Activated CD8-positive, alpha-beta memory T cell treated with anti-CD3 and anti-CD28 coated beads for 24 hours (primary cell): ENCODE measurements at regions not wholly inside any gene's neighbourhood (a gene's known extent, or its start where the extent isn't known, plus 50 kb on each side); places are given as distances from the start of the nearest gene placed in this dataset.
"Not testable (repeated sequence)": the region's sequence is repeated elsewhere in the genome, so short reads cannot be mapped to it uniquely, and the experiment has no call there.

ENCODE experiments used
- DNase-seq: peaks from one replicate; pipeline ENCODE4 v3.0.0-alpha.2; 2020

DNA sequence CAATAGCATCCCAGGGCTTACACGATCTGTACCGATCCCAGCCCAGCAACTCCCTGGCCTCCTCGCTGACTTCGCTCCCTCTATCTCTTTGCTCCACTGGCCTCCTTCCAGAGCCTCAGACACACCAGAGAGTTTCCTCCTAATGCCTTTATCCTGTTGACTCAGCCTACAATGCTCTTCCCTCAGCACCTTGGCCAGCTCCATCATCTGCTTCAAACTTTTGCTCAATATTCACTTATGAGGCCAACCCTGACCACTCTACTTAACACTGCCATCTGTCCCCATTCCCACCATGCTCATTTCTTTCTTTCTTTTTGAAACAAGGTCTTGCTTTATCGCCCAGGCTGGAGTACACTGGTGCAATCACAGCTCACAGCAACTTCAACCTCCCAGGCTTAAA is 180.9 kb downstream of the CEP170 start:
- DNase-seq = not testable (repeated sequence)

- DNase-seq = not testable (repeated sequence)
These were observed 188.0 kb downstream of the CEP170 start for GRCh38 chr1:243067056-243067455.

DNA sequence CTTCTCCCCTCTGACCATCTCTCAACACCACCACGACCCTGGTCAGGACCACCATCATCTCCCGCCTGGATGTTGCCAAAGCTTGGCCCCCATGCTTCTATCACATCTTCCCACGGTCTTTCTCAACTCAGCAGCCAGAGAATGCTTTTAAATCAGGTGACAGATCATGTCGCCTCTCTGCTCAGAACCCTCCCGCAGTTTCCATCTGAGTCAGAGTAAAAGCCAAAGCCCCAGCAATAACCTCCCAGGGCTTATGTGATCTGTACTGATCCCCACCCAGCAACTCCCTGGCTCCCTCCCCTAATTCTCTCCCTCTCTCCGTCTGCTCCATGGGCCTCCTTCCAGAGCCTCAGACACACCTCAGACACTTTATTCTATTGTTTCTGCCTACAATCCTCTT is 193.1 kb downstream of the CEP170 start:
- DNase-seq = not testable (repeated sequence)

DNA sequence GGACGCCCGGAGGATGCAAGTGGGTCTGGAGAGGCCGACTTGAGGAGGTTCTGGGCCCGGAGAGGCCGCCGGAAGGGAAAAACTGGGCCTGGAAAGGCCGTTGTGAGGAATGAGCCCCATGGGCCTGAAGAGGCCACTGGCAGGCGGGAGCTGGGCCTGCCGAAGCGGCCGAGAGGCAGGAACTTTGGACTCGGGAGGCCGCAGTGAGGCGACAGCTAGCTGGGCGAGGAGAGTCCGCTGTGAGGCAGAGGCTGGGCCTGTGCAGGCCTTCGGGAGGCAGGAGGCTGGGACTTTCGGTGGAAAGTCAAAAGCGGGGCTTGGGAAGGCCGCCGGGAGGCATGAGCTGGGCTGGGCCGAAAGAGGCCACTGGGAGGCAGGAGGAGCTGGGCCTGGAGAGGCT is 199.6 kb downstream of the CEP170 start:
- not testable (repeated sequence) for DNase-seq

GRCh38 chr1:243055091-243055490 is 200.0 kb downstream of the CEP170 start:
- not testable (repeated sequence) for DNase-seq

GRCh38 chr1:243054681-243055080 is 200.4 kb downstream of the CEP170 start:
- not testable (repeated sequence) for DNase-seq

GRCh38 chr1:243053048-243053447 is 202.0 kb downstream of the CEP170 start:
- DNase-seq = not testable (repeated sequence)

DNA sequence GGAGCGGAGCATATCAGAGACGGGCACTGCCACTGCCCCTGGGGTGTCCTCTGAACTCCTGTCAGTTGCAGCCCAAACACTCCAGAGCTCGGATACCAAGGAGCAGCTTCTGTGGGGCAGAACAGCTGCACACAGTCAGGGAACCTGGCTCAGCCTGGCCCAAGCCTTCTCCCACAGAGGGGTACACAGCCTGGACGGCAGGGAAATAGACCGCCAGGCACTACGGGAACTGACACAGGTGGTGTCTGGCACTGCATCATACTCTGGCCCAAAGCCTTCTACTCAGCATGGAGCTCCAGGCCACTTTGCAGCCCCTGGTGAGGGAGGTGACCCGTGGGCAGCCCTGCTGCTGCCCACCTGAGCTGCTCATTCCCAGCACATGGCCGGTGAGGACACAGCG is 204.5 kb downstream of the CEP170 start:
- not testable (repeated sequence) for DNase-seq

- DNase-seq = not testable (repeated sequence)
These were observed 205.4 kb downstream of the CEP170 start for GRCh38 chr1:243049716-243050115.

DNA sequence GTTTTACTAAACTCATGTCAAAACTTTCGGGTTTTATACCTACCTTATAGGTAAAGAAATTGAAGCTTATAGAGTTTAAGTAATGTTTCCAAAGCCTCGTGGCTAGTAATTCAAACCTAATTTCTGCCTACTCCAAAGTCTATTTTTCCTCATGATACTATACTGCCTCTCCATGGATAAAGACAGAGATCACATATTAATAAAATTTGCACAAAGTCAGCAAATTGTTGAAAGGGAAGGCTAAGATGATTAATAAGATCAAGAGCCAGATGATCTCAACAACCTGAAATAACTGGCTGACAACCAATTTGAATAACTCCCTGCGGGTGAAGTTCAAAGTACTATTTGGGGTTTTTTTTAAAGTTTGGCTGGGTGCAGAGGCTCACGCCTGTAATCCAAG is 233.7 kb downstream of the CEP170 start:
- DNase-seq = not testable (repeated sequence)

GRCh38 chr1:243019030-243019635 is 235.9 kb downstream of the CEP170 start:
- peak; percentile 57 for DNase-seq

DNA sequence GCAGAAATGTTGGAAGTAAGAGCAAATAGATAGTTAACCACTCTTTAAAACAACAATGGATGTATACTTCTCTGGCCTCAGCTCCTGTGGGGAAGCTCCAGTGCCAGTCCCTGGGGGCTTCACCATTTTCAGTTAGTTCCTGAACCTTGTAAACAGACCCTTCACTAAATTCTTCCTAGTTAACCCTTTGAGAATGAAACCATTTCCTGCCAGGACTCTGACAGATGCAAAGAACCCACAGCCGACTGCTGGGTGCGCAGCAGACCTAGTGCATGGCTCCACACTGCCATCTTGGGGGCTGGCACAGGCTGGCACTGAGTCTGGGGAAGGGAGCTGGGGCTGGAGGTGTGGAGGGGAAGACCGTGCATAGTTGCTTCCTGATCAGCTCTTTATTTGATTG is 244.4 kb downstream of the CEP170 start:
- DNase-seq = not testable (repeated sequence)

DNA sequence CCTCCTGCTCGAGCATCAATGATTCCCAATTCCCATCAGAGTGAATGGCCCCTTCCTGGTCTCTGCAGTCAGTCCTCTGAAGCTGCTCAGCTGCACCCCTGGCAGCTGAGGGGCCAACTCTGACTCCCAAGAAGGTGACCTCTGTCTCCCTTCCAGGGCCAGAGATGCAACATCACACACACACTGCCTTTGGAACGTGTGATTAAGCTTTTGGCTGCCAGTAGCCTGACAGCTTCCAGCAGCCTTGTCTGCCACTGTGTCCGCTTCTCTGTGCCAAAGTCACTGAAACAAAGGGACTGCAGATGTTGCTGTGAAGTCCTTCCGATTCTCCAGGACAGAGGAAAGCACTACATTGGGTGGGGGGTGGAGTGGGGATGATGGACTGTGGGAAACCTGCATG is 254.1 kb downstream of the CEP170 start:
- DNase-seq = not testable (repeated sequence)

DNA sequence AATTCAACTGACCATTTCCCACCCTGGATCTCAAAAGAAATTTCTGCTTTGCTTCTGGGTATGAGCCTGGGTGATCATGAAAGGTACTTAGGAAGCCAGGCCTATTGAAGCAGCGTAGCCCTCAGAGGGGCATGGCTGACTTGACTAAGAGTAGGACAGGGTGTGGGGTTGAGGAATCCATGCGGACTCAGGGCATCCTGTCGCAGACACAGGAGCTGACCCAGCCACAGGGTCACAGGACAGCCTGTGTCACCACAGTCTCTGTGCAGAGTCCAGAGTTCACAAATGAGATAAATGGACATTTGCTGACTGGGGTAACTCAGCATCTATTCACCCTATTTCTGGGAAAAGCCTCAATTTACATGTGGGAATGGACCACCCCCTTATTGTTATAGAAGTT is 262.3 kb downstream of the CEP170 start:
- not testable (repeated sequence) for DNase-seq

DNA sequence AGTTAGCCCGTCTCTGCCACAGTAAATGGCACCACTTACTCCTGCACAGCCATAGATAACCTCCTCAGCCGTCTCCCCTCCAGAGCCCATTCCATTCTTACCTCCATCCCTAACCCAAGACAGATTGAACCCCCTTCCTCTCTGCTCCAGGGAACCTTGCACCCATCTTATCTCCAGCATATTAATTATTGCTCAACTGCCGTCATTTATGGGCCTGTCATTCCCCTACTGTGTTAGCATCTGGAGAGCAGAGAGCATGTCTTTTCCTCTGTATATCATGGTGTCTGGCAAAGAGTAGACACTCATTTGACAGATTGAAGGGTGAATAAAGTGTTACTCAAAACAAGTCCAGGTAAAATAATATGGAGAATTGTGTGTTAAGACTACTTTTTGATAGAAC is 270.0 kb downstream of the CEP170 start:
- DNase-seq = not testable (repeated sequence)

GRCh38 chr1:242973341-242973740 is 281.7 kb downstream of the CEP170 start:
- DNase-seq = not testable (repeated sequence)

DNA sequence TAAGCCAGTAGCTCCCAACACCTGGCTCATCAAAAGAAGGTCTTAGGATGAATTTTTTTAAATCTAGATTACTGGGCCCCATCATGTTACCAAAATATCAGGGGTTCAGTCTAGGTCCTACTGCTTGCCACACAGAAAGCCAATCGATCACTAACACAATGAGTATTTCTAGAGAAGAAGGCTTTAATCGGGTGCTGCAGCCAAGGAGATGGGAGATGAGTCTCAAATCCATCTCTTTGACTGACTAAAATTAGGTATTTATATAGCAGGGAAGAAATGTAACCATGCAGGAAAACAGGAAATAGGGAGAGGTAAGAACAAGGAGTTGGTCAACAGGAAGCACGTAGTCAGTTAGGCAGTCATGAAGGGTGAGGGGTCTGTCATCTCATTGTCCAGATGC is 288.2 kb downstream of the CEP170 start:
- DNase-seq = no peak

- not testable (repeated sequence) for DNase-seq
These were observed 295.7 kb downstream of the CEP170 start for GRCh38 chr1:242959397-242959796.

GRCh38 chr1:242954945-242955344 is 300.1 kb downstream of the CEP170 start:
- not testable (repeated sequence) for DNase-seq

- DNase-seq = no peak
These were observed 308.9 kb downstream of the CEP170 start for GRCh38 chr1:242946206-242946605.

DNA sequence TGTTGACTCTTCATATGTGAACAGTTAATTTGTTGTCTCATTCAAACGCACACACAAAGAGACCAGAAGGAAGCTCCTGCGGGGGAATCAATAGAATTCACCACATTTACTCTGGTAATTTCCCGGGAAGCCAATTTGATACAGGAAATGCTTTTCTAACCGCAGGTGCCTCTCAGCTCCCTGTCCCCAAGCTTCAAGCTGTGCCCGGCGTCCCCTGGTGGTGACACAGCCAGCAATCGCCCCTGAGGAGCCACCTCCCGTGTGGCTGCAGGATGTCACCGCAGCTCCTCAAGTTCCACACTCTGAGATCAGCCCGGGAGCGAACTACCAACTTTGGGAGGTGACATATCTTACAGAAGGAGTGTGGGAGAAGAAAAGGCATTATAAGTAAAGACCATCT is 318.4 kb downstream of the CEP170 start:
- DNase-seq = not testable (repeated sequence)

DNA sequence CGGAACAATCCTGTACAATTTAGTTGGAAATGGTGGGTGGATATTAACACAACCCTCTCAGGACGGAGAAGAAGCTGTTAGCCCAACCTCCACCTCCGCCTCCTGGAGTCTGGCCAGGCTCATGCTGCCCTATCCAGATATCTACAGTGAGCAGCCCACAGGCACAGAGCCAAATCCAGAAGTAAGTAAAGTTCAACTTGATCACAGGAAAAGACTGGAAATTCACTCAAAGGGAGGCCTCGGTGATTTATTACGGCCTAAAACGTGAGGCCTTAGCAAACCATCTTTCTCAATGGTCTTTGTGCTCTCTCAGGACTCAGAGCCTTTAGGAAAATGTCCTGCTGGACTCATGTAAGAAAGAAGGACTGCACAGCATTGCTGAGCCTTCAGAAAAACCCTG is 330.4 kb downstream of the CEP170 start:
- not testable (repeated sequence) for DNase-seq

- not testable (repeated sequence) for DNase-seq
These were observed 331.5 kb downstream of the CEP170 start for GRCh38 chr1:242923603-242924002.

DNA sequence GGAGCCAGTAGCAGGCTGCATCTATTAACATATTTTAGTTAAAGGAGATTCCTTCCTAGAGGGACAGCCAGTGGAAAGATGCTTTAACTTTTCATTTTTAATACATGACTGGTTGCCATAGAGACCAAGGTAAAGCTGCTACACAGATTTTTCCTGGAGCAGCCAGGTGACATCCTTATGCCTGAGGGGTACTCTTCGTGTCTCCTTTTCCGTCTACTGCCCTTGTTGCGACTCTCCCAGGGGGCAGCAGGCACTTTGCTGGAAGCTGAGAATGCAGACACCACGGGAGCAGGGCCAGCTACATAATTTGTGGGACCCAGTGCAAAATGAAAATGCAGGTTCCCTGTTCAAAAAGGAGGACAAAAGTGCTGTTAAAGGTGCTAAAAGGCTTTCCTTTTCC is 340.4 kb downstream of the CEP170 start:
- not testable (repeated sequence) for DNase-seq

DNA sequence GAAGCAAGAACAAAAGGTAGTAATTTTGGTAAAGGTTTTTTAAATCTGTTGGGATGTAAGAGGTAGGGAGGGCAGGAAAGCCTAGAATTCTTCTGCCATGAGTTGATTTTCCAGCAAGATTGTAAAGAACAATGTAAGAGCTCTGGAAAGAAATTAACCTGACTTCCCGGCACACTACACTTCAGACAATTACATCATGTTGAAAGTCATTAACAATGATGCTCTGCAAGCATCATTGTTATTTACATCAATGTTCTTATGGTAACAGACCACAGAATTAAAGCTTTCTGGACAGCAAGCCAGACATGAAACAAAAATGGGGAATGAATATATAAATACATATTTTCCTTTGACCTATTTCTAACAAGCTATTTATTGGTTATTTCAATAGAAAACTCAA is 342.2 kb downstream of the CEP170 start:
- not testable (repeated sequence) for DNase-seq
